Hepatocyte (in vitro differentiated cells): ENCODE measurements at regions not wholly inside any gene's neighbourhood (a gene's known extent, or its start where the extent isn't known, plus 50 kb on each side); places are given as distances from the start of the nearest gene placed in this dataset.

Experiments
- DNase-seq: peaks from one replicate; pipeline ENCODE4 v3.0.0-alpha.2; 2016; ENCODE audit warnings: low spot score
- H2AFZ ChIP-seq: fragments of 200-600 bp; sonication (generic); 2 replicates; pipeline ENCODE4 v1.6.0; 2016; ENCODE audit warnings: antibody characterized with exemption, mild to moderate bottlenecking
- H3K27ac ChIP-seq: fragments of 200-600 bp; sonication (generic); 2 replicates; pipeline ENCODE4 v1.5.1; 2016; ENCODE audit warnings: mild to moderate bottlenecking
- H3K27me3 ChIP-seq: fragments of 200-600 bp; sonication (generic); 2 replicates; pipeline ENCODE4 v1.6.1; 2016
- H3K36me3 ChIP-seq: fragments of 200-600 bp; sonication (generic); replicated peaks from 2 replicates; pipeline ENCODE4 v1.5.1; 2016; ENCODE audit warnings: low read depth; ENCODE audit not compliant: insufficient read depth
- H3K4me1 ChIP-seq: fragments of 200-600 bp; sonication (generic); 2 replicates; pipeline ENCODE4 v1.5.1; 2016; ENCODE audit warnings: mild to moderate bottlenecking, moderate library complexity; ENCODE audit not compliant: insufficient read depth
- H3K4me2 ChIP-seq: fragments of 200-600 bp; sonication (generic); 2 replicates; pipeline ENCODE4 v1.6.0; 2016
- H3K4me3 ChIP-seq: fragments of 200-600 bp; sonication (generic); 2 replicates; pipeline ENCODE4 v1.5.1; 2016; ENCODE audit warnings: mild to moderate bottlenecking
- H3K79me2 ChIP-seq: fragments of 200-600 bp; sonication (generic); 2 replicates; pipeline ENCODE4 v1.6.0; 2017; ENCODE audit warnings: mild to moderate bottlenecking
- H3K9me2 ChIP-seq: fragments of 200-600 bp; sonication (generic); replicated peaks from 2 replicates; pipeline ENCODE4 v1.6.0; 2017; ENCODE audit warnings: mild to moderate bottlenecking; ENCODE audit not compliant: insufficient read depth
- H3K9me3 ChIP-seq: fragments of 200-600 bp; sonication (generic); 2 replicates; pipeline ENCODE4 v1.5.1; 2016; ENCODE audit warnings: low read depth, mild to moderate bottlenecking
- H4K20me1 ChIP-seq: fragments of 200-600 bp; sonication (generic); 2 replicates; pipeline ENCODE4 v1.6.0; 2016; ENCODE audit warnings: mild to moderate bottlenecking; ENCODE audit not compliant: insufficient read depth, poor library complexity, severe bottlenecking
- CTCF ChIP-seq: fragments of 200-600 bp; sonication (generic); IDR thresholded peaks from 2 replicates; pipeline ENCODE4 v1.5.1; 2016; ENCODE audit warnings: antibody characterized with exemption, mild to moderate bottlenecking; ENCODE audit not compliant: poor library complexity
- EZH2 ChIP-seq: fragments of 200-600 bp; sonication (generic); IDR thresholded peaks from 2 replicates; pipeline ENCODE4 v1.6.1; 2016; ENCODE audit warnings: antibody characterized with exemption, mild to moderate bottlenecking, borderline replicate concordance
- EZH2phosphoT487 ChIP-seq: fragments of 200-600 bp; sonication (generic); IDR thresholded peaks from one replicate; pipeline ENCODE4 v1.6.1; 2018; ENCODE audit warnings: antibody characterized with exemption, mild to moderate bottlenecking, low read depth, moderate library complexity; ENCODE audit not compliant: unreplicated experiment, severe bottlenecking
- WGBS: methylation state at CpG from one replicate; pipeline ENCODE4 v1.1.6; 2016; ENCODE audit warnings: low lambda C conversion rate; ENCODE audit errors: missing lambda C conversion rate; 5-methylcytosine and 5-hydroxymethylcytosine counted together

DNA sequence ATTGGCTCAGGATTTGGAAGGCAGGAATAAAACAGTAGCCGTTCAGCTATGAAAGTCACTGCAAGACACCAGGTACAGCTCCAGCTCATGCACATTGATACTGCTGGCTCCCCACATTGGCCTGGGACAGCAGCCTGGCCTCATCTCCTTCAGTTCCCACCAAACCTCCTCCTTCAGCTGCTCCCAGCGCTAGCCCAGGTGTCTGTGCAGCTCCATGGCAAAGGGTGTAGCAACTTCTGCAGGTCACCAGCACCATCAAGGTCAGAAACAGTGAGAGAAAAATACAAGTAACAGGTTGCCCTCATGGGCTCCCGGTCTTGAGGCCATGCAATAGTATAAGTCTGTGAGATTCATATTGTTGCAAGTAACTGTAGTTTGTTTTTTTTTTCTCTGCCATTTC lies 216.7 kb upstream of the CTAGE1 start:
- Histone ChIP-seq H3K9me3 (no peaks in the 10 kb centered on the region), H3K4me1 (no peaks in the 10 kb centered on the region), H3K27ac (no peak overlapping the region), H3K27me3 (no peaks in the 10 kb centered on the region), H3K79me2 (no peaks in the 10 kb centered on the region), H3K36me3 (no peaks in the 10 kb centered on the region), H2AFZ (no peak overlapping the region), H4K20me1 (no peaks in the 10 kb centered on the region), H3K9me2 (no peaks in the 10 kb centered on the region), H3K4me3 (no peak overlapping the region), H3K4me2 (no peak overlapping the region)
- no peak for DNase-seq
- WGBS: 88% methylated on average over 3 of the region's 3 CpGs
- no peak for TF ChIP-seq CTCF
- no peak for TF ChIP-seq EZH2phosphoT487
- no peak for TF ChIP-seq EZH2

GRCh38 chr18:22637787-22638186 lies 220.1 kb upstream of the CTAGE1 start:
- DNase-seq: peak; percentile 17
- Histone ChIP-seq H3K36me3 (no peaks in the 10 kb centered on the region), H3K9me2 (no peaks in the 10 kb centered on the region), H4K20me1 (no peaks in the 10 kb centered on the region), H3K27ac (no peak overlapping the region), H2AFZ (no peak overlapping the region), H3K79me2 (no peaks in the 10 kb centered on the region), H3K4me3 (no peak overlapping the region), H3K4me1 (no peaks in the 10 kb centered on the region), H3K4me2 (no peak overlapping the region), H3K9me3 (no peaks in the 10 kb centered on the region), H3K27me3 (no peaks in the 10 kb centered on the region)
- TF ChIP-seq EZH2 (no peak), CTCF (no peak), EZH2phosphoT487 (no peak)
- 83% methylated on average over 1 of the region's 1 CpG for WGBS

- Histone ChIP-seq H3K9me3 (no peaks in the 10 kb centered on the region), H3K36me3 (no peaks in the 10 kb centered on the region), H3K27me3 (no peaks in the 10 kb centered on the region), H3K4me3 (no peak overlapping the region), H3K79me2 (no peaks in the 10 kb centered on the region), H2AFZ (no peak overlapping the region), H3K9me2 (no peaks in the 10 kb centered on the region), H3K4me2 (no peak overlapping the region), H3K27ac (no peak overlapping the region), H4K20me1 (no peaks in the 10 kb centered on the region), H3K4me1 (no peaks in the 10 kb centered on the region)
- TF ChIP-seq CTCF: no peak
- TF ChIP-seq EZH2phosphoT487: no peak
- no peak for TF ChIP-seq EZH2
- no peak for DNase-seq
- 41% methylated on average over 2 of the region's 2 CpGs for WGBS
Observed at GRCh38 chr18:22639026-22639463, 221.3 kb upstream of the CTAGE1 start.

DNA sequence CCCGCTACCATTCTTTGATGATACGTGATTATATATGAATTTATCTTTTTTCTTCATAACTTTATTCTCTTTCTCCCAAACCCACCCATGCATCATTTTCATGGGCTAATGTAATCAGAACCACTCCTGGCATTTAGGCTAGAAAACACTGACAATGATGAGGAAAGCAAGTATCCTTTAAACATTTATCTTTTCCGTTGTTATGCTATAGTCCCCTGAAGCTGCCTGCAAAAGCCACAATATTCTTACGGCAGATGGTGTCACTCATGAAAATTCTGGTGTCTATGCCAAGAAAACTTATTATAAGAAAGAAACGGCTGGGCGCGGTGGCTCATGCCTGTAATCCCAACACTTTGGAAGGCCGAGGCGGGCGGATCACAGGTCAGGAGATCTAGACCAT lies 221.8 kb upstream of the CTAGE1 start:
- Histone ChIP-seq H3K4me2 (no peak overlapping the region), H3K4me3 (no peak overlapping the region), H3K27me3 (no peaks in the 10 kb centered on the region), H3K4me1 (no peaks in the 10 kb centered on the region), H4K20me1 (no peaks in the 10 kb centered on the region), H3K9me3 (no peaks in the 10 kb centered on the region), H3K9me2 (no peaks in the 10 kb centered on the region), H3K36me3 (no peaks in the 10 kb centered on the region), H3K27ac (no peak overlapping the region), H2AFZ (no peak overlapping the region), H3K79me2 (no peaks in the 10 kb centered on the region)
- DNase-seq: no peak
- 95% methylated on average over 7 of the region's 10 CpGs for WGBS
- TF ChIP-seq EZH2phosphoT487 (no peak), CTCF (no peak), EZH2 (no peak)
